ENCODE measurements at regions not wholly inside any gene's neighbourhood (a gene's known extent, or its start where the extent isn't known, plus 50 kb on each side); places are given as distances from the start of the nearest gene placed in this dataset.

DNA sequence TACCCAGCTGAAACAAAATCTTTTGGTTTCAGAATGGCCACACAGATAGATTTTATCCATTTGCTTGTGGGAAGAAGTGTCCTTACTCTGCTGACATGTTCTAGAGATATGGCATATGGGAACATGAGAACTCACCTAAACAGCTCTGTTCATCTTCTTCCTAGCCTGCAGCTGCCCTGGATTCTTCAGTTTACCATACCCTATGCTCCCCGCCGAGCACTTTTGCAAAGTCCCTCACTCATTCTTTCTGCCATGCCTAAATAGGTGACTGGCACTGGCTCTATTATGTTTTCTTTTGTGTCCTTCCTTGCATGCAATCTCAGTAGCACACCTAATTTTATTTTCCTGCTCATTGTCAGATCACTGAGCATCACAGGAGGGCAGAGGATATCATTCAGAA, 293.7 kb upstream of the RSPO3 start:
- TF ChIP-seq MYC (IDR thresholded peaks at IDR 0.05; ENCODE audit: low read depth, low read length) (no peak), POLR2A (IDR thresholded peaks at IDR 0.05; ENCODE audit: extremely low read depth, insufficient read length) (no peak)
- TF ChIP-seq, protein P1, sequence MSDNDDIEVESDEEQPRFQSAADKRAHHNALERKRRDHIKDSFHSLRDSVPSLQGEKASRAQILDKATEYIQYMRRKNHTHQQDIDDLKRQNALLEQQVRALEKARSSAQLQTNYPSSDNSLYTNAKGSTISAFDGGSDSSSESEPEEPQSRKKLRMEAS (IDR thresholded peaks at IDR 0.05; ENCODE audit: low read depth, low read length) = no peak
- no peak for DNase-seq (ENCODE audit: low read depth)
- H3K4me3 ChIP-seq (ENCODE audit: low read depth, low read length) = no peak overlapping the region

DNA sequence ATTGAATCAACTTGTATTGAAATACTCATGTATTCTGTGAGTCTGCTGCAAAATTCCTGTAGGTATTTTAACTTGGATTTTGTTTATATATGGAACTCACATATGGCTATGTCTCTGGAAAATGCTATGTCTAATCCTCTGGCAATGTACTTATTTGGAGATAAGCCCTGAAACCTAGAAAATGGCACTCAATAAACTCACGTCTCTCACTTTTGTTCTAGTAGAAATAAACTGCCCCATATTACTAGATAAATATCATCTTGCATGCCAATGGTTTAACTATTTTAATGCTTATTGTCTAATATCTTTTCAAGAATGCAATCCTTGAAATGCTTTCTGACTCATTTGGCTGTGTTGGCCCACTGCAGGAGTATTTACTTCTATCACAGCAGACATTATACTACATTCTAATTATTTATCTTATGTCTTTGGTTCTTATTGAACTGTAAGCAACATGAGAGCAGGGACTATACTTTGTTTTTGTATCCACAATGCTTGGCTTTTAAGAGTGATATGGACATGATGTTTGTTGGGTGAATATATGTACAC, 292.2 kb upstream of the RSPO3 start:
- TF ChIP-seq CTCF (IDR thresholded peaks at IDR 0.05; ENCODE audit: low read depth, low read length) = no peak
- TF ChIP-seq, protein P1 (IDR thresholded peaks at IDR 0.05; ENCODE audit: low read depth, low read length) = no peak
- TF ChIP-seq POLR2A (IDR thresholded peaks at IDR 0.05; ENCODE audit: extremely low read depth, insufficient read length) = no peak
- no peak for TF ChIP-seq MYC (IDR thresholded peaks at IDR 0.05; ENCODE audit: low read depth, low read length)
- DNase-seq (ENCODE audit: low read depth) = no peak
- no peak overlapping the region for H3K4me3 ChIP-seq (ENCODE audit: low read depth, low read length)

GRCh38 chr6:126831461-126831860, 287.0 kb upstream of the RSPO3 start:
- DNase-seq (ENCODE audit: low read depth) = no peak
- no peak overlapping the region for H3K4me3 ChIP-seq (ENCODE audit: low read depth, low read length)
- TF ChIP-seq MYC (IDR thresholded peaks at IDR 0.05; ENCODE audit: low read depth, low read length) (no peak), CTCF (IDR thresholded peaks at IDR 0.05; ENCODE audit: low read depth, low read length) (no peak), POLR2A (IDR thresholded peaks at IDR 0.05; ENCODE audit: extremely low read depth, insufficient read length) (no peak)
- TF ChIP-seq, protein P1 (IDR thresholded peaks at IDR 0.05; ENCODE audit: low read depth, low read length) = no peak

DNA sequence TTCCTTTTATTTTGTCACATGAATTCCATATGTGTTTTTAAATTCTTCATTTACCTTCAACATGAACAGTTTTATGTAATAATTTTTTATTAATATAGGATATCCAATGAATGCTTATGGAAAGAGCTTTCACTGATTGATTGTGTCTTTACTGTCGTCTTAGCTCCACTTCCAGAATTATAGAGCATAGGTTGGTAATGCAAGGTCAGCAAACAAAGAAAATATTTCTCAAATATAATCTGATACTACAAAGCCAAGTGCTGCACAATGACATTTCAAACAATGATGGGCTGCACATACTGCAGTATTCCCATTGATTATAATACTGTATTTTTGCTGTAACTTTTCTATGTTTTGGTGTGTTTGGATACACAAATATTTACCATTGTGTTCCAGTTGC, 275.7 kb upstream of the RSPO3 start:
- no peak for DNase-seq (ENCODE audit: low read depth)
- TF ChIP-seq MYC (IDR thresholded peaks at IDR 0.05; ENCODE audit: low read depth, low read length) = no peak
- TF ChIP-seq CTCF (IDR thresholded peaks at IDR 0.05; ENCODE audit: low read depth, low read length) = no peak
- TF ChIP-seq POLR2A (IDR thresholded peaks at IDR 0.05; ENCODE audit: extremely low read depth, insufficient read length) = no peak
- TF ChIP-seq, protein P1 (IDR thresholded peaks at IDR 0.05; ENCODE audit: low read depth, low read length) = no peak
- no peak overlapping the region for H3K4me3 ChIP-seq (ENCODE audit: low read depth, low read length)

GRCh38 chr6:126848119-126848518, 270.4 kb upstream of the RSPO3 start:
- H3K4me3 ChIP-seq (ENCODE audit: low read depth, low read length) = no peak overlapping the region
- TF ChIP-seq POLR2A (IDR thresholded peaks at IDR 0.05; ENCODE audit: extremely low read depth, insufficient read length) (no peak), MYC (IDR thresholded peaks at IDR 0.05; ENCODE audit: low read depth, low read length) (no peak), CTCF (IDR thresholded peaks at IDR 0.05; ENCODE audit: low read depth, low read length) (no peak)
- TF ChIP-seq, protein P1 (IDR thresholded peaks at IDR 0.05; ENCODE audit: low read depth, low read length) = no peak
- no peak for DNase-seq (ENCODE audit: low read depth)

DNA sequence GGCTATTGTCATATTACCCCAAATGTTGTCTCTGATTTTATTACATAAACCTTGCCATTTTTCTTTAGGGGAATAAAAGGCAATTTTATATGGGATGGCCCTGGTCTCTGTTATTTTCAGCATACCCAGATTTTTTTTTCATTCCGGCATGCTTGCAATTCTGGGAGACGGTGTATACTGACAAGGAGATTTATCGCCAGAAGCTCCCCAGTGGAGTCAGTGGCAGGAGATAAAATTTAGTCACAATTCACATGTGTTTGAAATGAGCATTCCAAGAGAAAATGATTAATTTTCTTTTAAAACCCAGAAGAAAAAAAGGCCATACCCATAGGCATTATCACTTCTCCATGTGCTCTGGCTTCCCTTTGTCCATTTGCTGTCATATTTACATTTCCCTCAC, 250.8 kb upstream of the RSPO3 start:
- TF ChIP-seq, protein P1 (IDR thresholded peaks at IDR 0.05; ENCODE audit: low read depth, low read length) = no peak
- TF ChIP-seq CTCF (IDR thresholded peaks at IDR 0.05; ENCODE audit: low read depth, low read length) (no peak), MYC (IDR thresholded peaks at IDR 0.05; ENCODE audit: low read depth, low read length) (no peak), POLR2A (IDR thresholded peaks at IDR 0.05; ENCODE audit: extremely low read depth, insufficient read length) (no peak)
- DNase-seq (ENCODE audit: low read depth) = no peak
- H3K4me3 ChIP-seq (ENCODE audit: low read depth, low read length) = no peak overlapping the region

All from NB4 (cell line).